ENCODE measurements at regions not wholly inside any gene's neighbourhood (a gene's known extent, or its start where the extent isn't known, plus 50 kb on each side); places are given as distances from the start of the nearest gene placed in this dataset.

- TF ChIP-seq CTCF (IDR thresholded peaks at IDR 0.05) = no peak
- TF ChIP-seq POLR2A (IDR thresholded peaks at IDR 0.05) = no peak
Observed at GRCh38 chr6:90658497-90658896, 71.6 kb upstream of the MAP3K7 start.

Data from body of pancreas (tissue), 4 donors.